Tibial nerve (tissue), 4 donors: ENCODE measurements at regions not wholly inside any gene's neighbourhood (a gene's known extent, or its start where the extent isn't known, plus 50 kb on each side); places are given as distances from the start of the nearest gene placed in this dataset.

Experiments
- DNase-seq, 2 donors: peaks; one replicate each; pipeline ENCODE4 v3.0.0-alpha.2; 2019; ENCODE audit warnings: low spot score in 2 of 2
- H3K27ac ChIP-seq, 4 donors: fragments of 200-600 bp; sonication (generic) in 3 of 4; one replicate each; pipeline ENCODE4 v1.5.1; 2017 to 2019; ENCODE audit warnings: mild to moderate bottlenecking in 1 of 4
- H3K27me3 ChIP-seq, 2 donors: fragments of 200-600 bp; sonication (generic) in 1 of 2; one replicate each; pipeline versions ENCODE4 v1.5.1 to v1.6.0; 2017 to 2019
- H3K36me3 ChIP-seq, 3 donors: fragments of 200-600 bp; sonication (generic); one replicate each; pipeline ENCODE4 v1.5.1; 2018 to 2019
- H3K4me1 ChIP-seq, 4 donors: fragments of 200-600 bp; sonication (generic) in 3 of 4; one replicate each; pipeline ENCODE4 v1.5.1; 2017 to 2019
- H3K4me3 ChIP-seq, 4 donors: fragments of 200-600 bp; sonication (generic) in 3 of 4; one replicate each; pipeline ENCODE4 v1.5.1; 2017 to 2019; ENCODE audit warnings: mild to moderate bottlenecking in 1 of 4, moderate library complexity in 1 of 4
- H3K9me3 ChIP-seq, 4 donors: fragments of 200-600 bp; sonication (generic) in 3 of 4; one replicate each; pipeline ENCODE4 v1.5.1; 2017 to 2019
- EP300 ChIP-seq, 2 donors: sonication (generic); formaldehyde crosslinking; IDR thresholded peaks; one replicate each; pipeline ENCODE4 v1.6.1; 2017; ENCODE audit warnings: antibody characterized with exemption in 2 of 2, mild to moderate bottlenecking in 1 of 2
- POLR2A ChIP-seq, 2 donors: fragments of 450-650 bp; IDR thresholded peaks; one replicate each; pipeline ENCODE4 v1.6.1; 2017; ENCODE audit warnings: antibody characterized with exemption in 2 of 2, mild to moderate bottlenecking in 2 of 2, moderate library complexity in 2 of 2
- WGBS, 2 donors: methylation state at CpG; one replicate each; pipeline ENCODE4 v1.1.5; 2018; 5-methylcytosine and 5-hydroxymethylcytosine counted together
- TF ChIP-seq, protein P1 (sequence below), 5 experiments: fragments of 200-600 bp in 3 of 5; fragments of 450-650 bp in 2 of 5; sonication (generic) in 3 of 5; IDR thresholded peaks; one replicate each; pipeline ENCODE4 v1.5.1; 2016 to 2019; ENCODE audit warnings: antibody characterized with exemption in 5 of 5, mild to moderate bottlenecking in 3 of 5, moderate library complexity in 2 of 5

DNA sequence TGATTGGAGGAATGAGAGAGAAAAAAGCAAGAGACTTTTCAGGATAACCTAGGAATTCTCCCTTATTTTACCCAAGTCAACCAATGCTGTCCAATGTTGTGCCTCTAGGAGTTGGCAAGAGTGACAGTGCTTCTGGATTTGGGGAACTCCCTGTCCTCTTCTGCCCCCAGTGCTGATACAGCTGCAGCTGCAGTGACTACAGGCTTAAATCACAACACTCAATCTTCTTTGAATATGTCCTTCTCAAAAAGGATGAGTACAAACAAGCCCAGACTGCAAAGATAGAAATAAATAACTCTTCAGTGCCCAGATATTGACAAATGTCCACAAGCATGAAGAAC lies 141.0 kb upstream of the COL21A1 start:
- no peak for DNase-seq
- peaks cover 0 to 8% (median 2%) of the 10 kb centered on the region in 4 donors for H3K9me3 ChIP-seq
- peaks cover 0 to 5% (median 0%) of the 10 kb centered on the region in 4 donors for H3K4me1 ChIP-seq
- H3K36me3 ChIP-seq: no peaks in the 10 kb centered on the region
- no peak overlapping the region for H3K27ac ChIP-seq
- no peak overlapping the region for H3K4me3 ChIP-seq
- TF ChIP-seq EP300 (IDR thresholded peaks at IDR 0.05): no peak
- no peak for TF ChIP-seq POLR2A (IDR thresholded peaks at IDR 0.05)
- TF ChIP-seq, protein P1, sequence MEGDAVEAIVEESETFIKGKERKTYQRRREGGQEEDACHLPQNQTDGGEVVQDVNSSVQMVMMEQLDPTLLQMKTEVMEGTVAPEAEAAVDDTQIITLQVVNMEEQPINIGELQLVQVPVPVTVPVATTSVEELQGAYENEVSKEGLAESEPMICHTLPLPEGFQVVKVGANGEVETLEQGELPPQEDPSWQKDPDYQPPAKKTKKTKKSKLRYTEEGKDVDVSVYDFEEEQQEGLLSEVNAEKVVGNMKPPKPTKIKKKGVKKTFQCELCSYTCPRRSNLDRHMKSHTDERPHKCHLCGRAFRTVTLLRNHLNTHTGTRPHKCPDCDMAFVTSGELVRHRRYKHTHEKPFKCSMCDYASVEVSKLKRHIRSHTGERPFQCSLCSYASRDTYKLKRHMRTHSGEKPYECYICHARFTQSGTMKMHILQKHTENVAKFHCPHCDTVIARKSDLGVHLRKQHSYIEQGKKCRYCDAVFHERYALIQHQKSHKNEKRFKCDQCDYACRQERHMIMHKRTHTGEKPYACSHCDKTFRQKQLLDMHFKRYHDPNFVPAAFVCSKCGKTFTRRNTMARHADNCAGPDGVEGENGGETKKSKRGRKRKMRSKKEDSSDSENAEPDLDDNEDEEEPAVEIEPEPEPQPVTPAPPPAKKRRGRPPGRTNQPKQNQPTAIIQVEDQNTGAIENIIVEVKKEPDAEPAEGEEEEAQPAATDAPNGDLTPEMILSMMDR (IDR thresholded peaks at IDR 0.05): no peak
- no peaks in the 10 kb centered on the region for H3K27me3 ChIP-seq

DNA sequence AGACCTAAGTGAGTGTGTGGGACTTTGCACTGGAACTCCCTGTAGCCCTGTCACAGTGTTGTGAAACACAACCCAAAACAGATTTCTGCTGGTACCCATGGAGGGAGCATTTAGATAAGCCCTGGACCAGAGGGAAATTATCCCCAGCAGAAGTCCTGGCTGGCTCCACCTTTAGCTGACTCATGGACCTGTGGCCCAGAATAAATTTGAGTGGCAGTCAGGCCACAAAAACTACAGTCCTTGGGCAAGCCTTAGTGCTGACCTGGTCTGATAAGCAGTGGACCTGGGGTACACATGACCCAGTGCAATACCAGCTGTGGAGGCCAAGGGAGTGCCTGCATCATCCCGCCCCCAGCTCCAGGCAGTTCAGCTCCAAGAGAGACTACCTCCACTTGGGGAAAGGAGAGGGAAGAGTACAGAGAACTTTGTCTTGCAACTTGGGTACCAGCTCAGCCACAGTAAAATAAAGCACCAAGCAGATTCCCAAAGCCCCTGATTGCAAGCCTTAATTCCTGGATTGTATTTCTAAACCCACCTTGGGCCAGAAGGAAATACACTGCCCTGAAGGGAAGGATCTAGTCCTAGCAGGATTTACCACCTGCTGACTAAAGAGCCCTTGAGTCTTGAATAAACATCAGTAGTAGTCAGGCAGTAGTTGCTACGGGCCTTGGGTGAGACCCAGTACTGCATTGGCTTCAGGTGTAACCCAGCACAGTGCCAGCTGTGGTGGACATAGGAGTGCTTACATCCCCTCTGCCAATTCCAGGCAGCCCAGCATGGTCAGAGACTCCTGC lies 140.4 kb upstream of the COL21A1 start:
- WGBS, 2 donors: 94 to 100% methylated on average over 2 of the region's 2 CpGs
- Histone ChIP-seq H3K27me3 (no peaks in the 10 kb centered on the region), H3K27ac (no peak overlapping the region), H3K4me3 (no peak overlapping the region), H3K9me3 (peaks cover 0 to 8% (median 2%) of the 10 kb centered on the region in 4 donors), H3K4me1 (peaks cover 0 to 5% (median 0%) of the 10 kb centered on the region in 4 donors), H3K36me3 (no peaks in the 10 kb centered on the region)
- DNase-seq: no peak
- TF ChIP-seq POLR2A (IDR thresholded peaks at IDR 0.05) (no peak), EP300 (IDR thresholded peaks at IDR 0.05) (no peak)
- TF ChIP-seq, protein P1 (IDR thresholded peaks at IDR 0.05): no peak

DNA sequence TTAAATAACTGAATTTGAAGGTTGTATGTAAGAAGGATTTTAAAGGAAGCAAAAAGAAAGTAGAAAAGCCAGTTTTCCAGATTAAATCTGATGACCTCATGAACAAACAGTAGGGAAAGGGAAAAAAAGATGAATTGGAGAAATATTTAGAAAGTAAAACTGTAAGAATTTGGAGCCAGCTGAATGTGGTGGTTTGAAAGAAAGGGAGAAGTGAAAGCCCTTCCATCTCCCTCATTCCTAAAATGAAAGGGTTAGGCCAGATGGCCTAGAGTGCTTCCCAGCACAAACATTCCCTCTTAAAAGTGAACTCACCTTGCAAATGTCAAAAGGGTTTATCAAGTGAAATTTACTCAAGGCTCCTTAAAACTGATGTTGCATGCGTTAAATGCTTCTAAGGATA lies 139.3 kb upstream of the COL21A1 start:
- no peaks in the 10 kb centered on the region for H3K27me3 ChIP-seq
- no peak overlapping the region for H3K27ac ChIP-seq
- H3K4me1 ChIP-seq: peaks cover 0 to 10% (median 0%) of the 10 kb centered on the region in 4 donors
- no peaks in the 10 kb centered on the region for H3K36me3 ChIP-seq
- 90 to 94% methylated on average over 1 of the region's 1 CpG for WGBS, 2 donors
- no peak overlapping the region for H3K4me3 ChIP-seq
- TF ChIP-seq POLR2A (IDR thresholded peaks at IDR 0.05) (no peak), EP300 (IDR thresholded peaks at IDR 0.05) (no peak)
- TF ChIP-seq, protein P1 (IDR thresholded peaks at IDR 0.05): no peak
- no peak for DNase-seq
- peaks cover 0 to 8% (median 2%) of the 10 kb centered on the region in 4 donors for H3K9me3 ChIP-seq

DNA sequence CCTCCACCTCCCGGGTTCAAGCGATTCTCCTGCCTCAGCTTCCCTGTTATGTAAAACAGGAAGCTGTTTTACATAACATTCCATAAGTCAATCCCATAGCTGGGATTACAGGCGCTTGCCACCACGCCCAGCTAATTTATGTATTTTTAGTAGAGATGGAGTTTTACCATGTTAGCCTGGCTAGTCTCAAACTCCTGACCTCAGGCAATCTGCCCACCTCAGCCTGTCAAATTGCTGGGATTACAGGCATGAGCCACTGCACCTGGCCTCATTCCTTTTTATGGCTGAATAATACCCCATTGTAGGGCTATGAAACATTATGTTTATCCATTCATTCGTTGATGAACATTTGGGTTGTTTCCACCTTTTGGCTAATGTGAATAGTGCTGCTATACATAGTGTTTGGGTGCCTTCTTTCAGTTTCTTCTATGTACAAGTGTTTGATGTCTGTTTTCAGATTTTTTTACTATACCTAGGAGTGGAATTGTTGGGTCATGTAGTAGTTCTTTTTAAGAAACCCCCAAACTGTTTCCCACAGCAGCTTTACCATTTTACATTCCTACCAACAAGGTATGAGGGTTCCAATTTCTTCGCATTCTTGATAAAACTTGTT lies 138.7 kb upstream of the COL21A1 start:
- no peak overlapping the region for H3K27ac ChIP-seq
- peaks cover 0 to 11% (median 0%) of the 10 kb centered on the region in 4 donors for H3K4me1 ChIP-seq
- WGBS, 2 donors: 88 to 89% methylated on average over 6 of the region's 6 CpGs
- TF ChIP-seq EP300 (IDR thresholded peaks at IDR 0.05): no peak
- H3K4me3 ChIP-seq: no peak overlapping the region
- H3K9me3 ChIP-seq: peaks cover 0 to 8% (median 2%) of the 10 kb centered on the region in 4 donors
- H3K27me3 ChIP-seq: no peaks in the 10 kb centered on the region
- H3K36me3 ChIP-seq: no peaks in the 10 kb centered on the region
- no peak for DNase-seq

DNA sequence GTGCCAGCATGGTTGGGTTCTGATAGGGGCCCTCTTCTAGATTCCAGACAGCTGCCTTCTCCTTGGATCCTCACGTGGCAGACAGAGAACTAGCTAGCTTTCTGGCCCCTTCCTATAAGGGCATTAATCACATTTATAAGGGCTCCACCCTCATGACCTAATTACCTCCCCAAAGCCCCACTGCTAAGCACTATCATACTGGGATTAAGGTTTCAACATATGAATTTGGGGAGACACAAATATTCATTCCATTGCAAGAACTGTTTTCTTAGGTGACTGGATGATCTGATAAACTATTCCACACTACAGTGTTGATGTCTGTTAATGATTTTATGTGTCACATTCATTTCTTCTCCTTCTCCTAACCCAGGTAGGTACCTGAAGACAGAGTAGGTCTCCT lies 135.8 kb upstream of the COL21A1 start:
- 74 to 78% methylated on average over 1 of the region's 1 CpG for WGBS, 2 donors
- H3K4me1 ChIP-seq: peaks cover 0 to 22% (median 0%) of the 10 kb centered on the region in 4 donors

More for the DNA sequence above, 135.8 kb upstream of the COL21A1 start:
- Histone ChIP-seq H3K9me3 (no peaks in the 10 kb centered on the region), H3K4me3 (no peak overlapping the region), H3K36me3 (no peaks in the 10 kb centered on the region), H3K27me3 (no peaks in the 10 kb centered on the region), H3K27ac (no peak overlapping the region)
- DNase-seq: no peak
- TF ChIP-seq, protein P1 (IDR thresholded peaks at IDR 0.05): no peak
